ENCODE measurements at regions not wholly inside any gene's neighbourhood (a gene's known extent, or its start where the extent isn't known, plus 50 kb on each side); places are given as distances from the start of the nearest gene placed in this dataset.
A peak's percentile ranks its signal among the peaks of the same experiment; 100 is the strongest.
"Not testable (repeated sequence)": the region's sequence is repeated elsewhere in the genome, so short reads cannot be mapped to it uniquely, and the experiment has no call there.

DNA sequence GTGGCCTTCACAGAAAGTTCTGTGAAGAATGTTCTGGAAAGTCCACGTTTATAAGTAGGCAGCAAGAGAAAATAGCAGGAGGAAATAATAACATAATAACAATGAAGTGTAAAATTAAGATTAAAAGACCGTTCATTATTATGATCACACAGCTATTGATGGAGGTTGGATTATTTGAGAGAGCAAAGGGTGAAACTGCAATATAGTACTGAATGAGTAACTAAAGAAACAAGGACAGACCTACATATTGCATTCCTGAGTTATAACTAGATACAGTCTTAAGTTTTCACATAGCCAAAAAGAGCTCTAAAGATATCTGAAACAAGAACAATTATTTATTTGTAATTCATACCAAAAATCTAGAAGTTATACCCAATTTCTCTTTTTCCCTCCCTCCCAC, 122.9 kb upstream of the TMEM164 start:
- no peak for DNase-seq (ENCODE audit: low read depth)

DNA sequence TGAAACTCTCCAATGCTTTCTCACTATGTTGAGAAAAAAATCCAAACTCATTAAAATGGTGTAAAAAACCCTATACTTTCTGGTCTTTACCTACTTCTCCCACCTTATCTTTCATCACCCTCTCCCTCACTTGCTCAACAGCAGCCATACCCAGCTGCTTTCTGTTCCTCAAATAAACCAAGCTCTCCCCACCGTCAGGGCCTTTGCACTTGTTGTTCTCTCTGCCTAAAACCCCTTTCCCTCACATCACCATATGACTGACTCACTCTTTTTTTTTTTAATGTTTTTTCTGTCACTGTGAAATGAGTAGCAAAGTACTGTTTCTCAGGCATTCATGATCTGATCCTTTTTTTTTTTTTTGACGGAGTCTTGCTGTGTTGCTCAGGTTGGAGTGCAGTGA, 122.3 kb upstream of the TMEM164 start:
- DNase-seq (ENCODE audit: low read depth) = no peak

DNA sequence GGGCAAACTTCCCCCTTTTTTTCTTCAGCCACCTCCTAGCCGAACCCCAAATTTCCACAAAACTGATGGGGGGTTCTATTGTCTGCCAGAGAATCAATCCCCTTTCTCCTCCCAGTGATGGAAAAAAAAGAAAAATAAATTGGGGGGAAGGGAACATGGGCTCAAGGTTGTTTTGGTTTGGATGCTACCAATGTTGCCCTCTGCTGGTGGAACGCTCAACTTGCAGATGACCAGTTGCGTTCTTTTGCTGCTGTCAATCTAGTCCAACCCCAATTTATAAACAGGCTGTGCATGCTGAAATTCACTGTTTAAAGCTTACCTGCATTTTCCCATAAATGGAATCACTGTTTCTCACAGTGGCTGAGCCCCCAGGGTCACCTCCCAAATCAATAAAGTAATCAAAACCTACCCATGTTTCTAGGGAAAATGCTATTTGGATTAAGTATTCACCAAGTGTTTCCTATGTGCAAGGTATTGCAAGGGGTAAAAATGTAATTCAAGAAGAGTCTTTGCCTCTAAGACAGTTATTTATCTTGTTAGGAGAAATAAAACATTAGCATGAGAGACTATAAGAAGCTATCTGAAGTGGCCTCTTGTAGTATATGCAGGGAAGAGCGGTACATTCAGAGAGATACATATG, 116.7 kb upstream of the TMEM164 start:
- no peak for DNase-seq (ENCODE audit: low read depth)

DNA sequence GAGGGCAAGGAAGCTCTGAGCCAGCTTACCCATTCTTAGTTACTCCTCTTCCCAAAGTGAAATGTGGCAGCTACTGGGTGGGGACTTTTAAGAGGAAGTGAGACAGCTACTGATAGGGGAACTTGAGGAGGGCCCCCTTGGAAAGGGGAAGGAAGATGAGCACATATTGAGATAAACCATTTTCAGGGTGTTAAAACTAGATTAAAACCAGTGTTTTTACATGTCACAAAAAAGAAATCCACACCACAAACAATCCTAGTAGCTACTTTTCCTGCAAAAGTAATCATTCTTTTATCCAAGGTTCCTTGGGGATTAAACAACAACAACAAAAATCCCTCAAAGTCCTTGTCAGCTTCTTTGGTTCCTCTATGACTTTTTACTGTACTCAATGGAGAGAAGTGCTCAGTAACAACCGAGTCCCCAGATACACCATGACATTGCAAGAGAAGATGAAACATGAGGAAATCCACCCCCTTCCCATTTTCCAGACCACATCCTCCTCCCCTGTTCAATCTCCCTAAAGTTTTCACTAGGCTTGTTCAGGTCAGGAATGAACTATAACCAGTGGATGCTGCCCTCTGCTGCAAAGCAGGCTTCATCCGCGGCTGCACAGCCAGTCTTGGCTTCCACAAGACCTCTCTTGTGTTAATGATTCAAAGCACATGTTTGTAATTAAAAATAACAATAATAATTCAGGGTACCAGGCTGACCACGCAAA, 113.5 kb upstream of the TMEM164 start:
- no peak for DNase-seq (ENCODE audit: low read depth)

DNA sequence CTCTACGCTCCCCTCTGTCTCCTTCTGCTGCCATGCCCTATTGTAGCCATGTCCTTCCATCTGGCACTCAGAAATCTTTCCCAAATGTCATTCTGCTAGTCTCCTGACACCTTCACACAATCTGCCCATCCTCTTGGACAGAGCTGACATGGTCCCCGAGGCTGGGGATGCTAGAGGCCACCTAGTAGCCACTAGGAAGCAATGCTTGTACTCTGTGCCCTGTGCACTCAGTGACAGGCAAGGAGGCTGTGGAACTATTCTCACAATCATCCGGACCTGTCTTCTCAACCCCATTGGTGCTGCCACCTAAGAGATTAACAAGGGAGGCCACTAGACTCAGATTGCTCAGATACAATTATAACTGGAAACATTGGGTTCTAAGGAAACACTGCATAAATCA, 112.6 kb upstream of the TMEM164 start:
- DNase-seq (ENCODE audit: low read depth) = no peak

DNA sequence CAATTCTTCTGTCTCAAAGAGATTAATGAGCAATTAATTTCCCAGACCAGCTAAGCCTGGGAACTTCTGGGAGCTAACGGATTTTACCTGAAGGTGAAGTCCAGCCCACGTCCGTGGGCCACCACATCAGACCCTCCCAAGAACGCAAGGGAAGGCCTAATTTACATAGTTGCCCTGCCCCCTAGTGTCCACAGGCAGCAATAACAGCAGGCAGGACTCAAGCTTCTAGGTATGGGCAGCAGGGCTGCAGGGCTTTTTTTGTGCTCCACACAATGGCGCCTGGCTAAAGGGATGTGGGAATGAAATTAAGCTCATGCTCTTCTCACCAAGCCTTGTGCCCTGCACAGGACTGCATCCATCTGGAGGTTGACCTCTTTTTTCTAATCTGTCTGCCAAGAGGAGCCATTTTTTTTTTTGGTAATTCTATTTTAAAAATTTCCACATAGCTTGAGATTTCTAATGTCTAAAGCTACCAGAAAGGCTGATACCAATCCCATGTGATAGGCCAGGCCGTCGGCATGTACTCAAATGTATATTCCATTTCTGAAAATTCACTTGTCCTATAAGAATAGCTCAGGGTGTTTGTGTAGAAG, 111.9 kb upstream of the TMEM164 start:
- DNase-seq (ENCODE audit: low read depth) = peak; percentile 17

DNA sequence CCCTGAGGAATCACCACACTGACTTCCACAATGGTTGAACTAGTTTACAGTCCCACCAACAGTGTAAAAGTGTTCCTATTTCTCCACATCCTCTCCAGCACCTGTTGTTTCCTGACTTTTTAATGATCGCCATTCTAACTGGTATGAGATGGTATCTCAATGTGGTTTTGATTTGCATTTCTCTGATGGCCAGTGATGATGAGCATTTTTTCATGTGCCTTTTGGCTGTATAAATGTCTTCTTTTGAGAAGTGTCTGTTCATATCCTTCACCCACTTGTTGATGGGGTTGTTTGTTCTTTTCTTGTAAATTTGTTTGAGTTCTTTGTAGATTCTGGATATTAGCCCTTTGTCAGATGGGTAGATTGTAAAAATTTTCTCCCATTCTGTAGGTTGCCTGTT, 106.9 kb upstream of the TMEM164 start:
- DNase-seq (ENCODE audit: low read depth) = not testable (repeated sequence)

DNA sequence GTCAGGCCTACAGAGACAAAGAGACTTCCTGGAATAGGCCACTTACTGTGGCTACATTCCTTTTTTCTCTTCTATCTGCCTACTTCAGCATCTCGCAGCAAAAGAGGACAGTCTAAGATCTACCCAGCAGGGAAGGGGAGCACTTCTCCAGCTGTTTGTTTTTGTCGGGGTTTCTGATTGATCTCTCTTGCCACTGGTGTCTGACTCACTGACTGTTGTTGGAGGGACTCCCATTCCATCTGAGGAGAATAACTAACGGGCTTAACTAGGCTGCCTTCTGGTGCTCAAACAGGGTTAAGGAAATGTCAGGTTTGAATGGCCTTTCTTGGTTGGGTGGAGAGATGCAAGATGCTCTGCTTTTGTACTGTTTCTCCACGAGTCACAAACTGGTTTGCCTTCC, 100.2 kb upstream of the TMEM164 start:
- DNase-seq (ENCODE audit: low read depth) = no peak

DNA sequence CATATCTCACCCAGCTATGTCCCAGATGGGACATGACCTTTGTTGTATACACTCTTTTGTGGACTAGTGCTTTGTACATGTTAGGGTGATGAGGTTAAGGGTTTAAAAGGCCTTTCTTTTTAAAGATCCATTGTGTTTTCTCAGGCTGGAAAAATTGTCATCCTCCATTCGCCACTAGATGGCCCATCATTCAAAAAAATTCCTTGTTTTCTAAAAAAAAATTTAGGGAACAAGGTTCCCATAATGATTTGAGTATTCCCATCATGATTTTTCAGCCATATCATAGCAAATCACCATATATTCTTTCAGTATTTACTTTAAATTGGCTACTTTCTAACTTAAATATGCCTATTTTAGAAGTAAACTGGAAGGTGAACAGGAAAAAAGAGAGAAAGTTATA, 91.9 kb upstream of the TMEM164 start:
- no peak for DNase-seq (ENCODE audit: low read depth)

DNA sequence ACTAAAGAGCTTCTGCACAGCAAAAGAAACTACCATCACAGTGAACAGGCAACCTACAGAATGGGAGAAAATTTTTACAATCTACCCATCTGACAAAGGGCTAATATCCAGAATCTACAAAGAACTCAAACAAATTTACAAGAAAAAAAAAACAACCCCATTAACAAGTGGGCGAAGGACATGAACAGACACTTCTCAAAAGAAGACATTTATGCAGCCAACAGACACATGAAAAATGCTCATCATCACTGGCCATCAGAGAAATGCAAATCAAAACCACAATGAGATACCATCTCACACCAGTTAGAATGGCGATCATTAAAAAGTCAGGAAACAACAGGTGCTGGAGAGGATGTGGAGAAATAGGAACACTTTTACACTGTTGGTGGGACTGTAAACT, 89.9 kb upstream of the TMEM164 start:
- not testable (repeated sequence) for DNase-seq (ENCODE audit: low read depth)

DNA sequence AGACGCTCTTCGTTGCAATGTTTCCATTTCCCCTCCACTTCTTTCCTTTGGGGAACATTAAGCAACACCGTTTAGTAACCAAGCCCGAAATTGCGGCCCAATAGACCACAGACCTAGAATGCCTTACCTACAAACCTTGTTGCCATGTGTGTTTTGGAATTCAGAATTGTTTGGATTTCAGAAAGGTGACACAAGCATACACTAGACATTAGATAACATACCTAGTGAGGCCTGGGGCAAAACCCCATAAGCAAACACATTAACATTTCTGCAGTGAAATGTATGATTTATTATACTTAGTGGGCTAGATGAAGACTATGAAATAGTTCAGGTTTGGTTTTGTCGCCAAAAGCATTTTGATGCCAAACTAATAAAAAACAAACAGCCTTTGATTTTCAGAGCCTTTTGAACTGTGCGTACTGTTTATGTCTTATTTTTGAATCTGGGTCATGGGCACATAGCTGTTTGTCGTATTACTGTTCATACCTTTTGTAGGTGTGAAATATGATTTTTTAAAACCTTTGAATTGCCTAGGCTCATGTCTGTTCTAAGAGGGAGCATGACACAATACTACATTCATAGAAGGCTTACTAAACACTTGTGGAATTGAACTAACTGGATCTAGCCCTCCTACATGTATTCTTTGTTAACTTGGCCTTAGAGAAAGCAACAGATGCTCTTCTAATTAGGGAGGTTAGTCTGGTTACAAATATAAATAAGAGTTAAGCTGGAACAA, 88.6 kb upstream of the TMEM164 start:
- DNase-seq (ENCODE audit: low read depth) = no peak

DNA sequence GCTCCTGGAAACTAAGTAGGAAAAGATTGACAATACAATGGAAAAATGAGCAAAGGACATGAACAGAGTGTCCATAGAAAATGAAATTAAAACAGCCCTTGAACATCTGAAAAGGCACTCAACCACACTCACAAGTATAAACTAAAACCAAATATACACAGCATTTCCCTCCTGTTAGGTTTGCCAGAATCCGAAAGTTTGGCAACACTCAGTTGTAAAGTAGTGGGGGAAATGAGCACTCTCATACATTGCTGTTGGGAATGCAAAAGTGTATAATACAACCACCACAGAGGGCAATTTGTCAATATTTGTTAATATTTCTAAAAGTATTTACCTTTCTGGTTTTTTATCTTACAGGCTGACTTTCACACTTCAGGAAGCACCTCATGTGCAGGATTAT, 84.2 kb upstream of the TMEM164 start:
- no peak for DNase-seq (ENCODE audit: low read depth)

DNA sequence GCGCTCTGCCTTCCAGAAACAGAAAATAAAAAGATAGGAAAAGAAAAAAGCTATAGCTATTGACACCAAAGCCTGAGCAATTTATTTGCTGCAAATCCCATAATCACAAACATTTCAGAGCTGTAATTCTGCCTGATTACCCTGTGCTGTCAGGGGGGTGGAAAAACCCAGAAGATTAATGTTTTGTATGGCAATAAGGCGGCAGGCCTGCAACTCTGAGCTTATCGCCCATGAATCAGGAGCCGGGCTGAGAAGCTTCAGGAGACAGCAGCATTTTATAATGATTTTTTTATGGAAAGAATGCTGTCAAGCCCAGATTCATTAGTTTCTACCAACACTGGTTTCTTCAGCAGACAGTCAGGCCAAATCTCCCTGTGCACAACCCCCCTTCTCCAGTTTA, 82.6 kb upstream of the TMEM164 start:
- no peak for DNase-seq (ENCODE audit: low read depth)

DNA sequence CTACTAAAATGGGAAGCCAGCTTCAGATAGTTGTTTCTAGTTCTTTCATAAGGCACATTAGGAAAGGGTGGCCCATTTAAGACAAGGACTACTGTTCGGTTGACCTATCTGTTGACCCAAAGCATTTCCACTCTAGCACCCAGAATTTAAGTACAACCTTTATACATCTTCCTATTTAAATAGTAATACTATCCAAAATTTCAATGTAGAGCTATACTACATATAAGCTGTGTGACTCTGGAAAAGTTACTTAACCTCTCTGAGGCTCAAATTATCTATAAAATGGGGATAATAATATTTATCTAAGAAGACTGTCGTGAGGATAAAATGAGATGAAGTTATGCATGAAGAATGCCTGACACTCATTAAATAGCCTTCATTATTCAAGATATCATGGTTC, 82.0 kb upstream of the TMEM164 start:
- DNase-seq (ENCODE audit: low read depth) = no peak

DNA sequence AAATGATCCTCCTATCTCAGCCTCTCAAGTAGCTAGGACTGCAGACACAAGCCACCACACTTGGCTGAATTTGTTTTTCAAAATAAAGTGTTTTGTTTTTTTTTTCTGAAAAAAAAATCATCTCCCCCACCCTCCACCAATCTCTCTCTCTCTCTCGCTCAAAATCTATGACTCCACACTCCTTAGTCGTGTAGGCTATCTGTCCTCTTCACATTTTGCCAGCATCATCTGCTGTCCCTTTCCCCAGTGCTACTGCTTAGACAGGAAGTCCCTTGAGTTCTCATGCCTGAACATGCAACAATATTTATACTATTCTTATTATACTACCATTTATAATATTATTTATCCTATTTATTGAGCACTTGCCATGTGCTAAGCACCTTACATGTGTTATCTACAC, 80.7 kb upstream of the TMEM164 start:
- no peak for DNase-seq (ENCODE audit: low read depth)

DNA sequence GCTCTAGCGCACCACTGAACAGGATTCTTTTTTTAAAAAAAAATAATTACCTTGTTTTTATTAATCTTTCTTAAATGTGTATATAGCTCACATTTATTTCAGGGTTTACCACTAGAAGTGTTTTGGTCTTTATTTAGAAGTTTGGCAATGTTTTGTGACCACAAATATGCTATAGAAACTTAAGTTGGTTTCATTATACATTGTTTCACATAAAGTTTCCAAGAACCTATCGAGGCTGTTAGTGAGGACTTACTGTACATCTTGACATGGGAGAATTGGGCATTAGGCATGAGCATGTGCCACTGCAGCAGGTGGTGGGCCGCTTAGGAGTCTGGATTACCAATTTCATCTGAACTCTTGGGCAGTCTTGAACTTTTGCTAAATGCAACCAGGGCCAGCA, 77.9 kb upstream of the TMEM164 start:
- not testable (repeated sequence) for DNase-seq (ENCODE audit: low read depth)

DNA sequence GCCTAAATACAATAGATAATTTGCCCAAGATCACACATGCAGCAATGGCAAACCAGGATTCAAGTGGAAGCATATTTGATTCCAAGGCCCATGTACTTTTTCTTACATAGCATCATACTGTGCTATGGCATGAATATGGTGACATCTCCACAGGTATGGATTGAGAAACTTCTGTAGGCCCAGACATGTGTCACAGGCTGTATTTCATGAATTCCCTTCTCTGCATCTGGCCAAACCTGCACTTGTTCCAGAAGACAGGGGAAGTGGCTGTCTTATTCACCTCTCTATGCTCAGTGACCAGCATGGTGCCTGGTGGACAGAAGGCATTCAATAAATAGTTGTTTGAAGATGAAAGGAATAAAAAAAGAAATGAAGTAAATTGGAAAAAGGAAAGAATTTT, 77.3 kb upstream of the TMEM164 start:
- no peak for DNase-seq (ENCODE audit: low read depth)

DNA sequence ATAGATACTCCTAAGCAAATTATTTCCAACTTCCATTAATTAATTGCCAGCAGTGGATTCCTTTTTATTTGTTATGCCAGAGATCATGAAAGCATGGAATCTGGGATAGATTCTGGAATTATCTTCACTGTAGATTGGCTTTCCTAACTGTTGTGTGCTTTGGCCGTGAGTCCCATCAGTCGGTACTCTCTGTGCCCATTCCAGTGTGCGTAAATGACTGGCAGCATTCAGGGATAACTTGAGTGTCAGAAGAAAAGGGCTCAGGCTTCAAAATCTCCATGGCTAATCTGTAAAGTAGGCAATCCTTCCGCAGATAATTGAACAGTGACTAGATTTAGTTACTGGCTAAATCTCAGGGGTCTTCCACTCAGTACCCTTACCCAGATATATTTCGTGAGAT, 76.8 kb upstream of the TMEM164 start:
- no peak for DNase-seq (ENCODE audit: low read depth)

DNA sequence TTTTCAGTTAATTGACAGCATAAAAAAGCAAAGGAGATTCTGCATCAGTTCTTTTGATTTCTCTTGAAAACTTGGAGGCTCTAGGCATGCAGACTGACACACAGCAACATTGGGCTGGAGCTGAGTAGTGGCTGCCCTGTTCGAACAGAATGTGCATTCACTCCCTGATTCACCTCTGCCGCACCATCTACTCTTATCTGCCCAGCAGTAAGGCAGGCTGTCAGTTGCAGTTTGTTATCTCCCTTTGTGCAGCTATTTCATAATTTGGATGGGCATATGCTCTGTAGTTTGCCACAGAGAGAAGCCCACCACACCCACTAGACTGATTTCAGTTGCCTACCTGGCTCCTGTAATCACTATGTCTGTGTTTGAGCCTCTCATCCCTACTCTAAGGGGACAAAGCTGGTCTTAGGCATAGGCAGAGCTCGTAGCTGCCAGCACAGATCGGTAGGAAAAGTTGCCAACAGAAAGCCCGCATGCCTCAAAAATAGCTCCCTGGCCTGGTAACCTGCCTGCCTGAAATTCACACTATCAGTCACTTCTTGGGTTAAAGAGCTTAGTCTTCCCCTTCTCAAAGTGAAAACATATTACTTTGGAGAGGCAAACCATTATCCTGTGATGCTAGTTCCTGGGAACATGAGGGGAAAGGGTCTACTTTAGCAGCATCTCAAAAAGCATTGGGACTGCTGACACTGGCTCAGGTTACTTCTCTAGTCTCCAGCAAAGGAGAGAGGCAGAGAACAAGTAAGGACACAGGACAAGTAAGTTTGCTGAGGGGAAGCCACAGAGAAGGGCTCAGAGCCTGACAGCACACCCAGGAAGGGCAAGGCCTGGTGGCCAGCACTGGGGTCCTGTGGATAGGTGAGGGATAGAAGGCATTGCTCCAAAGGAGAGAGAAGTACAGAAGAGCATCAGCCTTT, 75.9 kb upstream of the TMEM164 start:
- DNase-seq (ENCODE audit: low read depth) = no peak

DNA sequence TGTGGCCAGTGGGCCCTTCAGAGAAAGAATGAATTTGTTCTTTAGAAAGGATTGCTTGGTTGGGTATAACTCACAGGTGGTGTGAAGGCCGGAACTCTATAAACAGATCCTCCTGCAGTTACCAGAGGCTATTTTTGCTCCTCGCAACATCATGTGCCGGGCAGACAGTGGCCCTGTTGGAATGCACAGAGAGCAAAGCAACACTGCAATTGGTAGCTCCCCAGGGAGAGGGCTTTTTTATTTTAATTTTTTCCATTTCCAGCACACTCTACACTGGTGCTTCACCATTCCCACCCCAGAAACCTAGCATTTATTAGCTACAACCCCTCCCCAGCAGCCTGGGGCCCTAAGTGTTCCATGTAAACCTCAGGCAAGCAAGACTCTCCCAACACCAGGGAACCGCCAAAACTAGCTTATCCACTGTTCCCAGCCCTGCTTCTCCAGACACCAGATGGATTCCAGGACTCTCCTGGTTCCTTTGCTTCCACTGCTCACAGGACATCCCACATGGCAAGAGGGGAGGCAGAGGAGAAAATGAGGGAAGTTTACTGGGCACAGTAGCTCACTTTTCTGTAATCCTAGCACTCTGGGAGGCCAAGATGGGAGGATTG, 75.1 kb upstream of the TMEM164 start:
- DNase-seq (ENCODE audit: low read depth) = no peak

DNA sequence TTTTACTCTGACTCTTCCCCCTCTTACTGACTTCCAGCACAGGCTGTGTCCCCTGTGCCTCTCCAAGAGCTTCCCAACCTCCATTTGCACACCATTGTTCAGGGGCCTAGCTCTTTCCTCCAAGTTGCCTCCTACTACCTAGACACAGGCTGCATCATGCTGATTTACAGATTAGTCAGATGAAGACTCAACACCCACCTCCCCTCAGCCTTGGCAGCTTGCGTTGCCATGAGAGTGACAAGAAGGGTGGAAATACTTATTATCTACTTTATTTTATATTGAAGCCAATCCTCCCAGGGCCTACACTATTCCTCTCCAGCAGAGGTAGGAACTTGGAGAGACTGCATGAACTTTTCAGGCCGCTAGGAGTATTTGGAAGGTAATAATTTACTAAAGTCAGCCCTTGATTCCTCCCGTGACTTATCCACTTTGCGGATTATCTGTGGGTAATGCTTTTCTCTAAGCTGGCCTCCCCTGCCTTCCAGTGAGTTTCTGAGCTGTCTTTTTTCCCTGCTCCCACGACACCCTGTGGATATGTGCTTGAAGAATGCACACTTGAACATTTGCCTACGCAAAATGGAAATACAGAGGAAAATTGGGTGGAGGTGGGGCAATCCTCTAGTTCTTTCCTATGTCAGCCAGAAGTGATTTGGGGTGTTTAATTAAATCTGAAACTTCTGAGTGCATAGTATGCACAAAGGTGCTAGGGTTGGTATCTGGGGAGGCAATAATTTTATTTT, 74.1 kb upstream of the TMEM164 start:
- no peak for DNase-seq (ENCODE audit: low read depth)
